Hepatocyte (in vitro differentiated cells): ENCODE measurements at regions not wholly inside any gene's neighbourhood (a gene's known extent, or its start where the extent isn't known, plus 50 kb on each side); places are given as distances from the start of the nearest gene placed in this dataset.

Experiments
- DNase-seq: peaks from one replicate; pipeline ENCODE4 v3.0.0-alpha.2; 2016; ENCODE audit warnings: low spot score
- H2AFZ ChIP-seq: fragments of 200-600 bp; sonication (generic); 2 replicates; pipeline ENCODE4 v1.6.0; 2016; ENCODE audit warnings: antibody characterized with exemption, mild to moderate bottlenecking
- H3K27ac ChIP-seq: fragments of 200-600 bp; sonication (generic); 2 replicates; pipeline ENCODE4 v1.5.1; 2016; ENCODE audit warnings: mild to moderate bottlenecking
- H3K27me3 ChIP-seq: fragments of 200-600 bp; sonication (generic); 2 replicates; pipeline ENCODE4 v1.6.1; 2016
- H3K36me3 ChIP-seq: fragments of 200-600 bp; sonication (generic); replicated peaks from 2 replicates; pipeline ENCODE4 v1.5.1; 2016; ENCODE audit warnings: low read depth; ENCODE audit not compliant: insufficient read depth
- H3K4me1 ChIP-seq: fragments of 200-600 bp; sonication (generic); 2 replicates; pipeline ENCODE4 v1.5.1; 2016; ENCODE audit warnings: mild to moderate bottlenecking, moderate library complexity; ENCODE audit not compliant: insufficient read depth
- H3K4me2 ChIP-seq: fragments of 200-600 bp; sonication (generic); 2 replicates; pipeline ENCODE4 v1.6.0; 2016
- H3K4me3 ChIP-seq: fragments of 200-600 bp; sonication (generic); 2 replicates; pipeline ENCODE4 v1.5.1; 2016; ENCODE audit warnings: mild to moderate bottlenecking
- H3K79me2 ChIP-seq: fragments of 200-600 bp; sonication (generic); 2 replicates; pipeline ENCODE4 v1.6.0; 2017; ENCODE audit warnings: mild to moderate bottlenecking
- H3K9me2 ChIP-seq: fragments of 200-600 bp; sonication (generic); replicated peaks from 2 replicates; pipeline ENCODE4 v1.6.0; 2017; ENCODE audit warnings: mild to moderate bottlenecking; ENCODE audit not compliant: insufficient read depth
- H3K9me3 ChIP-seq: fragments of 200-600 bp; sonication (generic); 2 replicates; pipeline ENCODE4 v1.5.1; 2016; ENCODE audit warnings: low read depth, mild to moderate bottlenecking
- H4K20me1 ChIP-seq: fragments of 200-600 bp; sonication (generic); 2 replicates; pipeline ENCODE4 v1.6.0; 2016; ENCODE audit warnings: mild to moderate bottlenecking; ENCODE audit not compliant: insufficient read depth, poor library complexity, severe bottlenecking
- CTCF ChIP-seq: fragments of 200-600 bp; sonication (generic); IDR thresholded peaks from 2 replicates; pipeline ENCODE4 v1.5.1; 2016; ENCODE audit warnings: antibody characterized with exemption, mild to moderate bottlenecking; ENCODE audit not compliant: poor library complexity
- EZH2 ChIP-seq: fragments of 200-600 bp; sonication (generic); IDR thresholded peaks from 2 replicates; pipeline ENCODE4 v1.6.1; 2016; ENCODE audit warnings: antibody characterized with exemption, mild to moderate bottlenecking, borderline replicate concordance
- EZH2phosphoT487 ChIP-seq: fragments of 200-600 bp; sonication (generic); IDR thresholded peaks from one replicate; pipeline ENCODE4 v1.6.1; 2018; ENCODE audit warnings: antibody characterized with exemption, mild to moderate bottlenecking, low read depth, moderate library complexity; ENCODE audit not compliant: unreplicated experiment, severe bottlenecking
- WGBS: methylation state at CpG from one replicate; pipeline ENCODE4 v1.1.6; 2016; ENCODE audit warnings: low lambda C conversion rate; ENCODE audit errors: missing lambda C conversion rate; 5-methylcytosine and 5-hydroxymethylcytosine counted together

- no peak overlapping the region for H2AFZ ChIP-seq
- no peak for DNase-seq
- no peaks in the 10 kb centered on the region for H3K36me3 ChIP-seq
- no peak overlapping the region for H3K4me3 ChIP-seq
- no peak overlapping the region for H3K27ac ChIP-seq
- H3K9me3 ChIP-seq: no peaks in the 10 kb centered on the region
- H4K20me1 ChIP-seq: no peaks in the 10 kb centered on the region
- peaks cover 17% of the 10 kb centered on the region for H3K4me1 ChIP-seq
- H3K27me3 ChIP-seq: no peaks in the 10 kb centered on the region
- TF ChIP-seq EZH2phosphoT487 (no peak), EZH2 (no peak), CTCF (no peak)
- 42% methylated on average over 8 of the region's 8 CpGs for WGBS
- peak overlapping the region; percentile 3 for H3K4me2 ChIP-seq
- H3K9me2 ChIP-seq: no peaks in the 10 kb centered on the region
- H3K79me2 ChIP-seq: no peaks in the 10 kb centered on the region
These were observed 138.9 kb downstream of the RASEF start for GRCh38 chr9:82923912-82924605.
